SIG-M5 treated with dmso at 0.1 percent for 504 hours (cell line): ENCODE measurements at regions not wholly inside any gene's neighbourhood (a gene's known extent, or its start where the extent isn't known, plus 50 kb on each side); places are given as distances from the start of the nearest gene placed in this dataset.

ENCODE experiments used
- DNase-seq: peaks from one replicate; lab custom pipeline; 2025; ENCODE audit not compliant: unreplicated experiment; lab: John Stamatoyannopoulos, UW

DNA sequence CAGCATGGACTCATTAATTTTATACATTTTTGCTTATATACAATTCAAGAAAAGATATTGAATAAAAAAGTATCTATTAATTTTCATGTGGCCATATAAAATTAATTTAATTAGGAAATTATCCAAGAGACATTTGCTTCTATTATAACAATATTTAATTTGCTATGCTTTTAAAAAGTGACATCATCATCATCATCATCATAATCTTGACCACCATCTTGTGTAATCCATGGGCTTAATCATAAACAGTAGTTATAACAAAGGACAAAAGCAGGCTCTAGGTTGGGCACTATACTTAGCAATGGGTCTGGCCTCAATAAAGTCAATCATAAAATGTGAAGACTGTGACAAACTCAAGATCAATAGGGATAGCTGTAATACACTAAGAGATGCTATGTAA is 1031.6 kb downstream of the SLITRK1 start:
- DNase-seq, result no peak

DNA sequence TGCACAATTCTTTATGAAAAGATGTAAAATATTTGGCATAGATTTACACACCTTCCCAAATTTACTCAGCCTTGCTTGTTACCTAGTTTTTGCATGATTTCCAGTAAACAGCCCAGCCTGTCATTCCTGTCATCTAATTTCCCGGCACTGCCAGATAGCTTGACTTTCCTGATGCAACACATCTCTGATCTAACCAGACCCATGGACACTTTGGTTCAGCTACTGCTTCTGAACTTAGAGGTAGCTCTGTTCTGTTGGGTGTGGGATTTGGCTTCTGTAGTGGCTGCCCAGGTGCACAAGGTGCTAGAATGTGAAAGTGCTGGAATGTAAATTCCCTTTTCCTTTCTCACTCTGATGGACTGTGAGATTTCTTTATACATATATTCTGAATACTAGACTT is 1033.5 kb downstream of the SLITRK1 start:
- DNase-seq, result no peak

DNA sequence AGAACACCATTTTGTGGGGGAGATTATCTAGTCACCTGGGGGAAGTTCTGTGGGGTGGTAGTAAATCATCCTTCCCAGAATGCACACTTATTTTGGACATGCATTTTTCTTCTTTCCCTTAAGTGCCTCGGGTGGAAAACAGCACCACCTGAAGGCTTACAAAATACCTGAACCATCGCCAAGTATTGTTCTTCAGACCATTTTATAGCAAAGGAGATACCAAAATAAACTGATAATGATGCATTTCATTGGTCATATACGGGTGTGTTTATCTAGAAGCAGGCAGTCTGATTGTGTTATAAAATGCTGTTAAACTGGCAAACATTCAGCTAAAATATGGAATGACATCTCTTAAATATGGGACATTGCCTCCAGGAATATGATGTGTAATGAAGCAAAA is 1034.7 kb downstream of the SLITRK1 start:
- no peak for DNase-seq

DNA sequence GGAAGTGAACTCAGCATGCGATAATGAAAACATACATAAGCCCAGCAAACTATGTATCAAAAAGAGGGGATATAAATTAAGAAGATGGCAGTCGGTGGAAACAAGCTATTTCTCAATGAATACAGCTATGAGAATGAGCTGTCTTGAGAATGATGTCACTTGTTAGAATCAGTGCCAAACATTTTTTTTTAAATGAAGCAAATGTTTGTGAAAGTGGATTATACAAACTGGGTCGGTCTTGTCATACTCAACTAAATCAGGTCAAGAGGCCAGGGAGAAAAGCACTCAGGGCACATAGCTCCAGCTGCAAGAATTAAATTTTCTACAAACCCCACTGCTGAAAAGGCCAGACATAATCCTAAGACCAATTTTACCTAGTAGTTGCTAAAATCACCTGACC is 1048.4 kb downstream of the SLITRK1 start:
- DNase-seq, result no peak

DNA sequence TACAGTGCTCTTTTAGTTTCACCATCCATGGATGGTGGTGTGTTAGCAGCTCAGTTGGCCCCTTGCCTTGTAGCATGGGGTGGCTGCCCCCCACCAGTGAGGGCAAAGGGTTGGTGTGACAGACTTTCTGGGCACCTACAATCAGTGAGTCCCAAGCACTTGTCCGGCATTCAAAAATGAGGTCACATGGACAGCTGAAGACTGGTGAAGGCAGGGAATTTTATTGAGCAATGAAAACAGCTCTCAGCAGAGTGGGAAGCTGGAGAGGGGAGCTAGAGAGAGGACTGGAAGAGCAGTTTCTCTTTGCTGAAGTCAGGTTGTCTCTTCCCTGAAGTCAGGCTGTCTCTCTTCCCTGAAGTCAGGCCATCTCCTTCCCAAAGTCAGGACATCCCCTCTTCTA is 1053.2 kb downstream of the SLITRK1 start:
- no peak for DNase-seq

DNA sequence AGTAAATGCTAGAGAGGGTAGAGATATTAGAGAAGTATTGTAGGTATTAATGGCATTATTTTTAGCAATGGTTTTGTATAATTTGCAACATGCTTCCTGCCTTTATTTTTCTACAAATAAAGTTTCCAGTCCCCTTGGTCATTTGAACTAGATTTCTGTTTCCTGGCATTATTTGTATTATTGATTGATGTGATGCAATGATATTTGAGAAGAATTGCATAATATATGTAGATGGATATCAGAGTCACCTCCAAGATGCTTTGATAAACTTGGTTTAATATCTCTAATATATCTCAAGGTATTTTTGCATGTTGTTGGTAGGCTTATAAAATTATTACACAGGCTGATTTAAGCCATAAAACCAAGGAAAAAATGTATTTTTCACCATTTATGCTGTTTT is 1054.5 kb downstream of the SLITRK1 start:
- DNase-seq, result no peak

DNA sequence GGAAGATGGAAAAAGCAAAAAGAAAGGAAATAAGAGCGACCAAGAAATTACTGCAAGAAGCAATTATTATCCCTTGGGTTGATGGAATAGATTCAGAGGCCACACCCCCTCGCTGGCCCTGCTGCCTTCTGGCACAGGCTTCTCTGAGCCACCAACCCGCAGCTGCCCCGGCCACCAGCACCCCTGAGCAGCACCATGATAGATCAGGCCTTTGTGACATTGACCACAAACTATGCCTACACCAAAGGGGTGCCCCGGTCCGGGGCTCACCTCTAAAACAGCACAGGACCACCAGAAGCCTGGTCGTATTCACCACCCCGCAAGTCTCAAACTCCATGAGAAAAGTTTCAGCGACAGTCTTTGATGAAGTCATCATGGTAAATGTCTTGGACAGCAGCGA is 1059.3 kb downstream of the SLITRK1 start:
- DNase-seq, result no peak

DNA sequence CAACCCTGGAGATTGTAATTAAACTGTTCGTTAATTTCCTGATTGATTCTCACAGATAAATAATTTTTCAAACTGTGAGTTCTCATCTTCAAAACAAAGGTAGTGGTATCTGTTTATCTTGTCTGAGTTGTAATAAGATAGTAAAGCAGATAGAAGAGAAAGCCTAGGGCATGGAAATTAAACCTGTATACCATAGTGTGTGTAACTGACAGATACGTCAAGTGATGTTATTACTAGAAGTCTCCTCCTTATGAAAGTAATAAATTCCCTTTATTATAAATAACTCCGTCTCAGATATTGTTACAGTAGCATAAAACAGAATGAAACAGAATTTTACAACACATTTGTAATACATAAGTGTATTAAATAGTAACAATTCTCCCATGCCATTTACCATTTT is 1065.1 kb downstream of the SLITRK1 start:
- DNase-seq, result no peak

DNA sequence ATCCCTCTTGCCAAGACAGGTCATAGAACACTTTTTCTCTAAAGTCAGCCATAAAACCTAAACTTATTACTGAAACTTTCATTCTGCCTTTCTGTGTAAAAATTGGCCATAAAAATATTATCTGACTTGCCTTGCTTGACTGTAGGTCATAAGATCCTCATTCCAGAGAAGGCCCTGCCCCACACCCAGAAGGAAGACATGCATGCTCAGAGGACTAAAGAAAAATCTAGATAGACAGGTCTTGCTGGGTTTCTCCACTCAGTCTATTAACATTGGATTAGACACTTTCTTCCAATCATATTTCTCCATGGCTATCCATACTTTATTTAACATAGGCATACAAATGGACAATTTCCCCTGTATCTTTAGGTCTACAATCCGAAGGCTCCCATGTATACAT is 1066.5 kb downstream of the SLITRK1 start:
- DNase-seq, result no peak

DNA sequence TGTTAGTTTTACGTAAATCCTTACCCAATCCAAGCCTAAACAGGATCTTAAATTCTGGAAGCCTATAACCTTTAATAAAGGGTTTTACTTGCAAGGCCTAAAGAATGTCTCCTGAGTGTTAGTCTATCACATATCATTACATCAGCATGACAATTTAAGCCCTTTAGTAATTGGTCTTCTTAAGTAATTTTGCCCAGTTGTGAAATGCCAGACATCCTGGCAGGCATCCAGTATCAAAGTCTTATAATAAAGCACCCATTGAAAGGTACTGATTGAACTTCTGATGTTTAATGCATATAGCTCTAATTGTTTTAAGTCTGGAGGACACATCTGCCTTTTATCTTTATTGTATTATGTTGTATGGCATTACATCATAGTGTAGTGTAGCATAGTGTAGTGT is 1078.9 kb downstream of the SLITRK1 start:
- no peak for DNase-seq

DNA sequence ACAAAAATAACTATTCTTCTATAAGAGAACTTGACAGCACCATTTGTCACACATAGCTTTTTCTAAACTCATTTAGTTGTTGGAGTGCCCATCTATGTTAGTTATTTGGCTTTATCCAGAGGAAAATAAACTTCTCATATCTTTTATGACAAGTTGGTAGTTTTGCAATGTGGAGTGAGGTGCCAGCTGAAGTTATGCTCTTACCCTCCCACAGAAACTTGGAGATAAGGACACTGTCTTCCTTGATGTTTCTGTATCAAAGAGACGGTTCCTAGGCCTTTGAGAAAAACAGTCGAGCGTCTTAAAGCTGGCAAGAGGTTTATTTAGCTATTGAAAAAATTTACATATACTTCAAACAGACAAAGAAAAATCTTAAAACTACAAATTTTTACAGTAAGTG is 1079.7 kb downstream of the SLITRK1 start:
- no peak for DNase-seq

DNA sequence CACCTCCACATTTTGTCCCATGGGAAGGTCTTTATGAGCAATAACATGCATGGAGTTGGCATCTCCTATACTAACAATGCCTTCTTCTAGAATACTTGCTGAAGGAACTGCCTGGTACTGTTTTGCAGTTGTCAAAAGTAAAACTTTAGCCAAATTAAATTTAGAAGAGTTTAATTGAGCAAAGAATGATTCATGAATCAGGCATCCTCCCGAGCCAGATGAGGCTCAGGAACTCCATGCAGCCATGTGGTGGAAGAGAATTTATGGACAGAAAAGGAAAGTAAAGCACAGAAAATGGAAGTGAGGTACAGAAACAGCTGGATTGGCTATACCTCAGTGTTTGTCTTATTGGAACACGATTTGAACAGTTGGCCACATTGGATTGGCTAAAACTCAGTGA is 1081.9 kb downstream of the SLITRK1 start:
- no peak for DNase-seq

DNA sequence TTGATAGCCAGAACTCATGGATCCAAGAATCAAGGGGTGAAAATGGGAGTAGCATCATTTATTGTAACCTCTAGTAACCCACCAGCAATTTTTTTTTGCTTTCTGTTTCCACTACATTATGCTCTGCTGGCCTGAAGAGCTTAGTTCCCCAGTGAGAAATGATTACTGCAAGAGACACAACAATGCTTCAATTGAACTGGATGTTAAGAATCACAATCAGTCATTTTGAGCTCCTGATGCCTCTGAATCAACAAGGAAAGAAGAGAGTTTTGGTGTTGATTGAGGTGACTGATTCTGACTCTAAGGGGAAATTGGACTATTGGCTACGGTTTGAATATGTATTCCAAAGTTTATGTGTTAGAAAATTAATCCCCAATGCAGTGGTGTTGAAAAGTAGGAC is 1084.4 kb downstream of the SLITRK1 start:
- no peak for DNase-seq

DNA sequence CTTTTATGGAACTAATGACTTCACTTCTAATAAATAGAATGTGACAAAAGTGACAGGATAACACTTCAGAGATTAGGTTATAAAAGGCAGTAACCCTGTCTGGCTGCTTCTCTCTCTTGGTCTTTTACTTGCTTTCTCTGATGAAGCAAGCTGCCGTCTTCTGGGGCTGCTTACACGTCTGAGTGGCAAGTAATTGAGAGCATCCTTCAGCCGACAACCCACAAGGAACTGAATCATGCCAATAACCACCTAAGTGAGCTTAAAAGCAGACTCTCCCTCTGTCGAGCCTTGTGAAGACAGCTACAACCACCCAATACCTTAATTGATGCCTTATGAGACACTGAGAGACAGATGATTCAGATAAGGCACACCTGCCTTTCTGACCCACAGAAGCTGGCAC is 1091.2 kb downstream of the SLITRK1 start:
- no peak for DNase-seq

DNA sequence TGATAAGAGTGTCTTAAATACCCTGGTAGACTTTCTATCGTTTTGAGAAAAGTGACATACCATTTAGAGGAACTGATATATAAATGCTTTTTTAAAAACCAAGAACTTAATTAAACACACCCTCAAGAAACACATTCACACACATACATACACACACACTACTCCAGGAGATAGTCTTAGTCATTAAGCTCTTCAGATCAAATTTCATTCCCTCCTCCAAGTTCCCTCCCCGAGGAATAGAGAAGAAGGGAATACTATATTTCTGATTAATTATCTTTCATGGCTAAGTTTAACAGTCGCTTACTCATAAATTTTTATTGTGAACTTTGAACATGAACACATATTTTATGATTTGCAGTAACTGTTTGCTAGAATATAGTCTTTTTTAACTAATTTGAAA is 1109.5 kb downstream of the SLITRK1 start:
- no peak for DNase-seq

DNA sequence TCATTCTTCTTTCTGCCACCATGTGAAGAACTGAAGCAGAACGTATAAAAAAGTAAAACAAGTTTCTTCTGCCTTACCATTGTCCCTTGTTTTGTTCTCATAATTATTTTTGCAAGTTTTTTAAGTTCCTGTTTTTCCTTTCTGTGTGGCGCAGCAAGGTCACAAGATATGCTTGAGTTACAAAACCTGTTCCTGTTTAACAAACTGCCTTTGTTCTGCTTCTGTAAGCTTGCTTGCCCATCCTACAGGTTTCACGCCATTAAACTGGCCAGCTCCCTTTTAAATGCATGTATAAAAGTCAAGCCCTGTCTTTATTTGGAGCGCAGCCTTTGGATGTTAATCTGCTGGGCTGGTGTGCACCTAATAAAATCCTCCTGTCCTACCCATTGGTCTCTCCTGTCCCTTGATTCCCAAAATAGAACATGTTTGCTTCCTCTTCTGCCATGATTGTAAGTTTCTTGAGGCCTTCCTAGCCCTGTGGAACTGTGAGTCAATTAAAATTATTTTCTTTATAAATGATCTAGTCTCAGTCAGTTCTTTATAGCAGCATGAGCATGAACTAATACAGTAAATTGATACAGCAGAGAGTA is 1115.4 kb downstream of the SLITRK1 start:
- peak; percentile 79 for DNase-seq

DNA sequence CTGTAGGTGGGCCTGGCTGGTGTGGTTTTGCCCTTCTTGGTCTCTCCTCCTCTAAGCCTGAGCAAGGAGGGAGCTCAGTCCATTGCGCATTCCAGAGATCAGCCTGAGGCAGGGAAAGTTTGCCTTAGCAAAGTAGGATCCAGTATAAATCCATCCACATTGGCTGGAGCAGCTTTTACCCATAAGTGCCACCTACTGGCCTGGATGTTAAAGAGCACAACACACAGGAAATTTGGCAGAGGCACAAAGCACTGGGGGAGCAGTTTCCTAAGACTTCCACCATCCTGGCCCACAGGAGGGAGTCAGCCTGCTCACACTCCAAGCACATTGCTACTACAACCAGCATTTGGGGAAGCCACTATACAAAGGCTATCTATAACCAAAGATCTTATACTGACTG is 1124.2 kb downstream of the SLITRK1 start:
- DNase-seq, result no peak

DNA sequence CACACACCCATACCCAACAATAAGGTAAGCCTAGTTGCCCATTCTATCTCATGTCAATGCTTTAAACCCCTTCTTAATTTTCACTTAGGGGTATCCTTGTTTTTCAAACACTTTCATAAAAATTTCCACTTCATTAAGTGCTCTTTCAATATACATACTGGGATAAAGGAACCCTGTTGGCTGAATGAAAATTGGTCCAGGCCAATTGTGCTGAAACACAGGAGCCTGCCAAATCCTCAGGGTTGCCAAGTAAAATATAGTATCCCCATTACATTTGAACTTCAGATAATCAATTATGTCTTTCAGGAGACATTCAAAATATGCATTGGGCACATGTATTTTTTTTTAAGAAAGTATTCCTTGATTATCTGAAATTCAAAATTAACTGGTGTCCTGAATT is 1131.1 kb downstream of the SLITRK1 start:
- DNase-seq, result no peak

DNA sequence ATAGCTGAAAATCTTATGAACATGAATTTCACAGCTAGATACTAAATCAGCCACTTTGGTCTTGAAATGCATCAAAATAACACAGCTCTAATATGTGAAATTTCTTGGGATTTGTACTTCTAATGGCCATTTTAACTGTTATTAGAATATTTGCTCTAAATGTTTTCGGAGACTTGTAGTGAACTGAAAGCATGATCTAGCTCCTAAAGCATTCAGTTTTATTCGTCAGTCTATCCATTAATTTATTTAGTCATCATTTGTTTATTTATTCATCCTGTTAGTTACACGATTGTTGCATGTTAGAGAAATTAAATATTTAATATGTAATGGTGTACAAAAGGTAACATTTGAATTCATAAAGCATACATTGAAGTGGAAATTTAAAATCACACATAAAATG is 1132.7 kb downstream of the SLITRK1 start:
- peak; percentile 7 for DNase-seq

DNA sequence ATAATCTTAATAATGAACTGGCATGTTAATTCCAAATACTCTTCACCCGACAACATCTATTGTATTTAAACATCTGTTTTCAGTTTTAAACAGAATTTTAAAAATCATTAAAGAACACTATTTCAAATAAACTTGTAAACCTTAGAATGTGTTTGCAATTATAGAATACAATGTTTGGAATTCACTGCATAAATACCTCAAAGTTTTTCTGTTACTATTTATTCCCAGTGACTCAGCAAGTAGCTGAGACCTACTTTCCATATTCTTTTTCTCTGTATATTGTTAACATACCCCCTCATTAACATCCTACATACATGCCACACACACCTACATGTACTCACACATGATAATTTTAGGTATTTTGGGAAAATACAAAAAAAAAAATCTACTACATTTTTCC is 1134.3 kb downstream of the SLITRK1 start:
- no peak for DNase-seq

DNA sequence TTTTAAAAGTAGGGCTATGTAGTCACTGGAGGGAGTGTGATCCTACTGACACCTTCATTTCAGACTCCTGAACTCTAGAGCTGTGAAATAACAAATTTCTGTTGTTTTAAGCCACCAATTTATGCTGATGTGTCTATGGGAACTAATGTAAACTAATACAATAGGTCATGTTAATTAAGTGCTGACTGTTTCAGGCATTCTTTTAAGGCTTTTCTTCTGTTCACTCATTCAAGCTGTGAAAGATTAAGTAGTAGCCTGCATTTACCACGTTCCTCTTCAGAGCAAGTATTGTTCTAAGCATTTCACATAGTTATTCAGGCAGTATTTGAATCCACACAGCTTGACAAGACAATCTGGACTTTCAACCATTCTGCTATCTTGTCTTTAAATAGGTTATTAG is 1135.0 kb downstream of the SLITRK1 start:
- no peak for DNase-seq

DNA sequence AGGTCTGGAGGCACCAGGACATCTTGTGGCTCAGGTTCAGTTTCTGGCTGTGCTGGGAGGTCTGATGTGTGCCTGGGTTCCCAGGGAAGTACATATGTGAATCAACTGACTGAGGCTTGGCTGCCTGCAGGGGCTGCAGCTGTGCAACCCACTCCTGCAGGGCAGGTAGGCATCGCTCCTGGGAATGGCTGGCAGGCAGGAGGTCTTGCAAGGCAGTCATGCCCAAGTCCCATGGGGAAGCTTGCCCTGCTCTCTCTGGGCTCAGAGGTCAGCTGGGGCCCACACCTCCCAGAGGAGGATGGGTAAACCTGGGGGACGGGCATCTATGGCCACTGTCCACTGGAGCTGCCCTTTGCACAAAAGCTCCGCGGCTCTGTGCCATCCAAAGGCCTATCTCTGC is 1141.8 kb downstream of the SLITRK1 start:
- DNase-seq, result no peak

DNA sequence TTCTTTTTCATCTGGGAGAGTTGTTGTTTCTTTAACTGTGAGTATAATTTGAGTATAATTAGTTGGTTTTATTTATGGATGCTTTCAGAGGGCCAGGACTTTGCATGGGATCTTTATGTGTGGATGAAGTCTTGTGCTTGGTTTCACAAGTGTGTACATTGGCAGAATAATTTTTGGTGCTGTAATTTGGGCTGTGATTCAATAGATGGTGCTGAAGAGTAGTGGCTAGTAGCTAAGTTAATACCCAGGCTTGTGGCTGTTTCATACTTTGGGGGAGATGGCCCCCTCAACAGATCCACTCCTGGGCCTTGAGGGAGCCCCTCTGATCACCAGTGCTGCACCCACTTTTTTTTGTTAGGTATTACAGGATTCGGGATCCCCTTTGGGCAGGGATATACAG is 1142.4 kb downstream of the SLITRK1 start:
- no peak for DNase-seq

DNA sequence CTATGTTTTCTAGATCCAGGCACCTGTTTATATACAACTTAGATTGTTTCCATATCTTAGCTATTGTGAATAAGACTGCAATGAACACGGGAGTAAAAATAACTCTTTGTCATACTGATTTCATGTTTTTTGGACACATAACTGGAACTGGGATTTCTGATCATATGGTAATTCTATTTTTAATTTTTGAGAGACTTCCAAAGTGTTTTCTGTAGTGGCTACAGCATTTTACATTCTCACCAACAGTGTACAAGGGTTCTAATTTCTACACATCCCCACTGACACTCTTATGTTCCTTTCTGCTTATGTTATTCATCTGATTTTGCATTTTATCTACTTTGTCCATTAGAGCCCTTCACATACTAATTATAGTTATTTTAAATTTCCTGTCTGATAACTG is 1152.9 kb downstream of the SLITRK1 start:
- DNase-seq, result no peak
